GM18499 (cell line): ENCODE measurements at regions not wholly inside any gene's neighbourhood (a gene's known extent, or its start where the extent isn't known, plus 50 kb on each side); places are given as distances from the start of the nearest gene placed in this dataset.

Experiments
- ATAC-seq: cut with Tn5 transposase; IDR thresholded peaks from one replicate; pipeline ENCODE4 v1.9.1; 2021; ENCODE audit warnings: moderate number of reproducible peaks; ENCODE audit not compliant: insufficient read depth, unreplicated experiment

- no peak for ATAC-seq
Measured at GRCh38 chr6:97666889-97667288, 383.9 kb upstream of the MMS22L start.

- peak; percentile 22 for ATAC-seq
Measured at GRCh38 chr6:97668716-97669115, 385.7 kb upstream of the MMS22L start.

- peak; percentile 100 for ATAC-seq
Measured at GRCh38 chr6:97669191-97670031, 386.4 kb upstream of the MMS22L start.

DNA sequence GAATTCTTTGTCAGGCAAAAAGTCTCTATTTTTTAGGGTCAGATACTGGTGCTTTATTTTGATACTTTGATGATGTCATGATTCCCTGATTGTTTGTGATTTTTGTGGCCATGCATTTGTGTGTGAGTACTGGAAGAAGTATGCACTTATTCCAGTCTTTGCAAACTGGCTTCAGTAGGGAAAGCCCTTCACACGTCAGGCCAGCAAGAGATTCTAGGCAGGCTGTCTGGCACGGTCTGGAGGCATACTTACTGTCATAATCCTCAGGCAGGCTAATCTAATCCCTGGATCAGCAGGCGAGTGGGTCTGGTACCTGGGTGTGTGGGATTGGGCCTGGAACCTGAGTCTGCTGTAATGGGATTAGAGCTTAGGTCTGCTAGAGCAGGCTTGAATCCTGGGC is 391.8 kb upstream of the MMS22L start:
- ATAC-seq = no peak

DNA sequence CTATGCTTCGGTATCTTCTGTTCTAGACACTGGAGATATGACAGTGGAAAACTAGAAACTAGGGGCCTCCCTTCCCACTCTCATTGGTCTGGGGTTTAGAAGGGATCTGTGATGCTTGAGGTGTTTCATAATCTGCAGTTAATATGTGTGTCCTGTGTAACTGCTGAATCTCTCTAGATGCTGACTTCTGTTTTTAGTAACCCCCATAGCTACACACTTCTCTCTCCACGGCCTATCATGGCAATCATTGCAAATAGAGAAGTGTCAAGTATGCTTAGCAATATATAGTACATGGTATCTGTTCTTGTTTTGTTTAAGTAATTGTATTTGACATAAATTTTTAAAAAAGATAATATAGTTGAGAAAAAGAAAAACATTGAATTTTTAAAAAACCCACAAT is 394.6 kb upstream of the MMS22L start:
- ATAC-seq = no peak

DNA sequence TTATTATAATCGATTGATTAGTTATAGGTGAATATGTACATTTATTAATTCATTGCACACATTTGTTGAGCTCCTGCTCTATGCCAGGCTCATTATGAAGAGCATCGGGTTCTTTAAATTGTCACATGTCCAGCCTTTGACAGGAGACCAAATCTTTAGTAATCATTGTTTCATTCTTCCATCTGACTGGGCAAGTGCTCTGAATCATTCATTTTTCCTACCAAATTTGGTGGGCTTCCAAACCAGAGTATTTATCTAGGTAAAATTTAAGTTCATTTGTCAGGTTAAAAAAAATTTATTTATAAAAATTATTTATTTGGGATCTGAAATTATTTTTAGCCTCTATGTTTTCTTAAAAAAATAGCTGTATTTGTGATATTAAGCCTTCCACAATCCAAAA is 404.9 kb upstream of the MMS22L start:
- ATAC-seq = no peak

DNA sequence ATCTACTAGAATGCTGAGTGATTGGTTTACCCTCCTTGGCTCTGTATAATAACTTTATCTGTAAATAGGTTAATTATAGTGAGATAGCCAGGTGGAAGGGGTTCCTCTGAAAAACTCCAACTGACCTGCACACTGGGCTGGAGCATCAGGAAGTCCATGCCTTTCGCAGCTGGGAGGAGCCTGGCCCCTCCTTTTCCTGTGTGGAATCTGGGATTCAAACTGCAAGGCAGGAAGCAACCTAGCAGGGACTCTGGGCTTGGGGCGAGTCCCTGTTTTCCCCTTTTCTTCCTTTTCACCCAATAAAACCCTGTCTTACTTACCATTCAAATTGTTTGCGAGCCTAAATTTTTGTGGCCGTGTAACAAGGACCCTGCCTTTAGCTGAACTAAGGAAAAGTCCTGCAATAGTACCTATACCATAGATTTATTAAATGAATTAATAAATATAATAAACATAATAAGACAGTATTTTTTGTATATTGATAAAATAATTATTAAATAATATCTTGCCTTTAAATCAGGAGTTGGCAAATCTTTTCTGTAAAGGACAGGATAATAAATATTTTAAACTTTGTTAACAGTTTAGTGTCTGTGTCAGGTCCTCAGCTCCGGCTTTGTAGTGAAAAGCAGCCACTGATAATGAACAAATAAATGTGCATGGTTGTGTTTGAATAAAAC is 406.2 kb upstream of the MMS22L start:
- ATAC-seq = no peak

GRCh38 chr6:97697456-97697855 is 414.4 kb upstream of the MMS22L start:
- no peak for ATAC-seq

- no peak for ATAC-seq
Measured at GRCh38 chr6:97701801-97702200, 418.8 kb upstream of the MMS22L start.

GRCh38 chr6:97702248-97702647 is 419.2 kb upstream of the MMS22L start:
- ATAC-seq = no peak

DNA sequence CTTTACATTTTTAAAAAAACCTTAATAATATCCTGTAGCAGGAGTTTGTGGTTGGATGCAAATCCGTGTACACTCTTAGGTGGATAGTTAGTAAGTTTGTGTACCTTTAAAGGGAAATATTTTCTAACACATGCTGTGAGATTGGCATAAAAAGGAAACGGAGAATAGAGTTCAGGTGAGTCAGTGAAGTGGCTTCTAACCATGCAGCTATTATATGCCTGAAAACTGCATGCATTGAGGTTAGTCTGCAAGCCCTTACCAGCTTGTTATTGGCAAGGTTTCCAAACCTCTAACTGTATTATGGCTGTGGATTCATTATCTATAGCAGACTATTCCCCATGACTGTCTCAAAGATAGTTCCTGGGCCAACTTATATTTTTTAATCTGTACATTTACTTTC is 420.6 kb upstream of the MMS22L start:
- ATAC-seq = no peak

DNA sequence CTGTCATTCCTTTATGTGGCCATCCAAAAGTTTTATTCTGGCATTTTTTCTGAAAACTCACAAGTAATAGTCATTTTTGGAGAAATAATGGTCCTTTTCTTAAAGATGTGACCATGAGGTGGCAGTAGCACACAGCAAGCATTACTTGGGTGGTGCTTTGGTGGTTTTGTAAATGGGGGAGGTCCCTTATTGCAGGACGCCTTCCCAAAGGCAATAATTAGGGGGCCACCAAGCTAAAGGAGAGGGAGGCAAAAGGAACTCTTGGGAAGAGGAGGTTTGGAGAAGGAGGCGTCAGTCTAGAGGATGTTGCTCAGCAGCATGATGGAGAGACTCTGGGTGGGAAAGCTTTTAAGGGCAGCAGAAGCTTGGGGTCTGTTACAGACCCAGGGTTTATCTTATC is 422.6 kb upstream of the MMS22L start:
- no peak for ATAC-seq

DNA sequence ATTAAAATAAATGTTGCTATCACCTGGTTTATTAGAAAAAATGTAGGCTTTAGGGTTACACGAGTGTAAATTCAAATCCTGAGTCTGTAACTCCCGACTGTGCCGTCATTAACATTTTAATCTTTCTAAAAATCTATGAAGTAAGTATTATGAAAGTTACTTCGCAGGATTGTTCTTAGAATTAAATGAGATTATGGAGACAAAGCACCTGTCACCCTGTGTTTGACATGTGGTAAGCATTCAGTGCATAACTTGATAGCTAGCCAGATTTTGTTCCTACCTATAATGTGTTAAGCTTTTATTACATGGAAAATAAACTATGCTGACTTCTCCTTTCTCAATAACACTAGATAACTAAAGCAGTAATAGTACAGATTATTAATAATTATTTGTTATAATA is 429.7 kb upstream of the MMS22L start:
- ATAC-seq = no peak

DNA sequence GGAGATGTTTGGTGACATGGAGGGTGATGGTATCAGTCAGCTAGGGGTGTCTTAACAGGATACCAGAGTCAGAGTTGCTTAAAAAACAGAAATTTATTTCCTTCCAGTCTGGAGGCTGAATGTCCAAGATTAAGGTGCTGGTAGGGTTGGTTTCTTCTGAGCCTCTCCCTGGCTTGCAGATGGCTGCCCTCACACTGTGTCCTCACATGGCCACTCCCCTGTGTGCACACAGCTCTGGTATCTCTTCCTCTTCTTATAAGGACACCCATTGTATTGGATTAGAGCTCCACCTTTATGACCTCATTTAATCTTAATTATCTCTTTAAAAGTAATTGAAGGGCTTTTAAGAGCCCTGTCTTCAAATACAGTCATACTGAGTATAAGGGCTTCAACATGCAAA is 431.8 kb upstream of the MMS22L start:
- ATAC-seq = no peak

- ATAC-seq = no peak
Measured at GRCh38 chr6:97717086-97717485, 434.1 kb upstream of the MMS22L start.

- no peak for ATAC-seq
Measured at GRCh38 chr6:97726378-97726777, 443.4 kb upstream of the MMS22L start.

- no peak for ATAC-seq
Measured at GRCh38 chr6:97732045-97732444, 449.0 kb upstream of the MMS22L start.

DNA sequence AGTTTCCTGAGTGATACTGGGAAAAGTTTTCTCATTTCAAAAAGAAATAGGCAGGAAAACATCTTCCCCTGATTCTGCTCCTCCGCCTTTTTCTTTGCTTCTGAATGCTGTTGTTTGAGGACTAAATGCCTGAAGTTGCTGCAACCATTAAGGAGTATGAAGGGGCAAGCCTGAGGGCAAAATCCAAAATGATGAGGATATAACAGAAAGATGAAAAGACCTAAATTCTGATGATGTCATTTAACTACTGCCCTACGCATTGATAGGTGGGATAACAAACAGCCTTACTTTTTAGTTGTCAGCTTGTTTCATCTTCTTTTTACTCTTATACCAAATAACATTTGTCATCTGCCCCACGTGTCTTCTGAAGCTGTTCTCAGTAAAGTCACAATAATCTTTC is 474.6 kb upstream of the MMS22L start:
- no peak for ATAC-seq

- ATAC-seq = no peak
Measured at GRCh38 chr6:97765461-97765860, 482.4 kb upstream of the MMS22L start.

- ATAC-seq = no peak
Measured at GRCh38 chr6:97771372-97771771, 488.4 kb upstream of the MMS22L start.

DNA sequence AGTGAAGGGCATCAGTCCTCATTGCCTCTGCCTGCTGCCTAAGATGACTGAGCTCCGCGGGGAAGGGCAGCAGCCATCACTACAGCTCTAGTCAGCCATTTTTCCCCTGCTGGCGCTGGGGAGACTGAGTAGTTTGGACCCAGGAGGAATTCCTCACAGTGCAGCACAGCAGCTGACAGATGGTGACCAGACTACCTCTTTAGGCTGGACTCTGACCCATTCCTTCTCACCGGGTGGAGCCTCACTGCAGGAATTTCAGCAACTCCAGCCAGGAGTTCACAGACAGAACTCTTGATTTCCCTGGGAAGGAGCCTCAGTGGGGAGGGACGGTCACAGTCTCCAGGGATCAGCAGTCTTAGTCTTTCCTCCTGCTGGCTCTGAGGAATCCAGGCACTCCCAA is 492.0 kb upstream of the MMS22L start:
- ATAC-seq = no peak
